HG02588 (cell line): ENCODE measurements at regions not wholly inside any gene's neighbourhood (a gene's known extent, or its start where the extent isn't known, plus 50 kb on each side); places are given as distances from the start of the nearest gene placed in this dataset.
A peak's percentile ranks its signal among the peaks of the same experiment; 100 is the strongest.

Experiments
- ATAC-seq: cut with Tn5 transposase; IDR thresholded peaks from one replicate; pipeline ENCODE4 v1.9.1; 2021; ENCODE audit warnings: mild to moderate bottlenecking, moderate library complexity; ENCODE audit not compliant: unreplicated experiment

DNA sequence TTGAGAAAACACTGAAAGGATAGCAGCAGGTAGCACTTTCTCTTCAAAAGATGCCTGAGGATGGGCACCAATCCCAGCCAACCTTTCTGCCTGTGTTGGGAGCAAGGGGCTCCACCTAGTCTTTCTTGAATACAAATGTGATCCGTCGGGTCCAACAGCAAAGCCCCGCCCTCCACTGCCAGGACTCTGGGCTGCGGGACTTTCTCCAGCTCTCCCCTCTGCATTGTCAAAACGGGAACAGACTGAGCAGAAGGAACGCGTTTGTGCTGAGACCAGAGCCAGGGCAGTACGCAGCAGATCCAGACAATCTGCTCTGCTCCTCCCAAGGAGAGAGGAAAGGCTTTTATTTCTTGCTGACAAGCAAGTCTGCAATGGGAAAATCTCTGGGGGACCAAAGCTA, 139.7 kb downstream of the SEC61B start:
- ATAC-seq: no peak

DNA sequence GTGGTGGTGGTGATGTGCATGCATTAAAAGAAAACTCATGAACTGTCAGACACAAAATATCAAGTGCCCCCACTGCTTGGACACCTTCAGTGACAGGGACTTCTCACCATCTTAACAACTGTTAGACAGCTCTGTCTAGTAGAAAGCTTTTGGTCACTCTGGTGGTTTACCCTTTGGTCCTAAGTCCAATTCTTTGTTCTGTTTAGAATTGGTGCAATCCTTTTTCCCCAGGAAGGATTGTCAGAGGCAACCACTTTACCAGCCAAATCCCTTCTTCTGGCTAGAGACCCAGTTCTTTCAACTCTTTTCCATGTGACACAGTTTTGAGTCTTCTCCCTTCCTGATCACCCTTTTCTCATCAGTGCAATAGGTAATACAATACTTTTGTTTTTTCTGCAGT, 140.2 kb downstream of the SEC61B start:
- no peak for ATAC-seq

DNA sequence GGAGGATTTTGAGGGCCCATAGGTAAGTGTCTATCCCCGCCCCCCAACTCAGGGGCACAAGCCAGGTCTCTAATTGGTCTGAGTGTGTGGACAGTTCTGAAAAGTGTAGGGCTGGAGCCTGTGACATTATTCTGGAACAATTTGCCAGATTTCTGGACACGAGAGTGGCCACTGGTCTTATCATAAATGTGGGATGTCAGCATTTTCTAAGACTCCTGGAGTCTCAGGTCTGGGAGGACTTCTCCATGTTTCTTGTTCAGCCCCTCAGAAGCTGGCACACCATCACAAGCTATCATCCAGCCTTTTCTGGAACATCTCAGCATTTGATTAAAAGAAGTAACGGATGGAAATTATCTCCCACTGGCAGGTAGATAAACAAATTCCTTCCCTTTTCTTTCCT, 141.4 kb downstream of the SEC61B start:
- ATAC-seq: no peak

DNA sequence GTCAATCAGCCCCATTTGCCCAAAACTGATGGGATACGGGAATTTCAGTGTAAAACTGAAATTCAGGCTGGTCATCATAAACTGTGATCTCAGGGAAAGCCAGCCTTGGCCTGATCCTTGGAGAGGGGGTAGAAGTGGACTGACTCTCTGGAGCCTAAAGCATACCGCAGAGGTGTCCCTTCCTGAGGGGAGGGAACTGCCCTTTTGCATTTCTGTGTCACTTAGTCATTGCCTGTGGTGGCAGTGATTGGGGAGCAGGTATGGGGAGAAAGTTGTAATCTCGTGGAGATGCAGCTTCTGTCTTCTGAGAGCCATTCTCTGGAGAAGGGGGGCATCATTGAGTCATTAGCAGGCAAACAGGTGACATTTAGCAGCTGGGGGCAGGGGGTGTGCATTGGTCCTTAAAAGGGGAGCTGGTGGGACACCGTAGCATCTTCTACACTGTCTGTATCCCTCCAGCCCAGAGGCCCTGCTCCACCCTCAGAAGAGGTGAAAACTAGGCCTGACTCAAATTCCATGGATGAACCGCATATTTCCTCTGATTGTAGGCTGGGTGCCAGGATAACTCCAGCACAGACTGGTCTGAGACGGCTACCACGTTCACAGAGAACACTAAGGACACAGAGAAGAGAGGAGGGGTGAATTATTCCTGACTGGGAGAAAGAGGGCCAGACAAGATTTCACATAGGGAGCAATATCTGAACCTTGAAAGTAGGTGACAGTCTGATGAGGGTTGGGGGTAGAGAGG, 143.3 kb downstream of the SEC61B start:
- no peak for ATAC-seq

DNA sequence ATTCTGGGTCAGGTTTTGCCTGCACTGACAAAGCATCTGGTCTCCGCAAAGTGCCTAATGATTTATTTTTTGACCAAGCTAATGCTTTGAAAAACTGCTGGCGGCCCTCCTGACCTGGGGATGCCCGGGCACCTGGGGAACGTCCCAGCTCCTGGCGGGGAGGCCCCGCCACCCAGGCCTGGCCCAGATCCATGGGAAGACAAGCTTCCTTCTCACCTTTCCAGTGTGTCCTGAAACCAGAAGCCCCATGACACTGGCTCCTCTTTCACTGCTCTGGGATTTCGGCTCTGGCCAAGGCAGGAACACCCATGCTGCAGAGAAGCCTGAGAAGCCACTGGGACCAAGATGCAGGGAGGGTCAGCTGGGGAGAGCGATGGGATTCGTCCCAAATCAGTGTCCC, 144.1 kb downstream of the SEC61B start:
- ATAC-seq: no peak

DNA sequence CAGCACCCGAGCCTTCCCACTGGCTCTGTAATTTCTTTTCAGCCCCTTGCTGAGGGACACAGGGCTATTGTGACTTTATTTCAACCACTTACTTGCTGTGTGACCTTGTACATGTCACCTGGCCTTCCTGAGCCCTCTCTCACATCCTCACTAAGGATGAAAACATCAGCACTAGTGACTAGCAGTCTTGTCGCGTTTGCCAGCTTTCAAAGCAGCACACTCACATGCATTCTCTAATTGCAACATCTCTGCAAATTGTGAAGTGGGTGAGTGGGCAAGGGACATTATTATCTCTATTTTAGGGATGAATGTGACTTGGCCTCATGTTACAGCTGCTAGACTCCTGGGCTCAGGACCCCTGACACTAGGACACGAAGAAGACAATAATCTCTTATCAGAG, 144.5 kb downstream of the SEC61B start:
- ATAC-seq: no peak

DNA sequence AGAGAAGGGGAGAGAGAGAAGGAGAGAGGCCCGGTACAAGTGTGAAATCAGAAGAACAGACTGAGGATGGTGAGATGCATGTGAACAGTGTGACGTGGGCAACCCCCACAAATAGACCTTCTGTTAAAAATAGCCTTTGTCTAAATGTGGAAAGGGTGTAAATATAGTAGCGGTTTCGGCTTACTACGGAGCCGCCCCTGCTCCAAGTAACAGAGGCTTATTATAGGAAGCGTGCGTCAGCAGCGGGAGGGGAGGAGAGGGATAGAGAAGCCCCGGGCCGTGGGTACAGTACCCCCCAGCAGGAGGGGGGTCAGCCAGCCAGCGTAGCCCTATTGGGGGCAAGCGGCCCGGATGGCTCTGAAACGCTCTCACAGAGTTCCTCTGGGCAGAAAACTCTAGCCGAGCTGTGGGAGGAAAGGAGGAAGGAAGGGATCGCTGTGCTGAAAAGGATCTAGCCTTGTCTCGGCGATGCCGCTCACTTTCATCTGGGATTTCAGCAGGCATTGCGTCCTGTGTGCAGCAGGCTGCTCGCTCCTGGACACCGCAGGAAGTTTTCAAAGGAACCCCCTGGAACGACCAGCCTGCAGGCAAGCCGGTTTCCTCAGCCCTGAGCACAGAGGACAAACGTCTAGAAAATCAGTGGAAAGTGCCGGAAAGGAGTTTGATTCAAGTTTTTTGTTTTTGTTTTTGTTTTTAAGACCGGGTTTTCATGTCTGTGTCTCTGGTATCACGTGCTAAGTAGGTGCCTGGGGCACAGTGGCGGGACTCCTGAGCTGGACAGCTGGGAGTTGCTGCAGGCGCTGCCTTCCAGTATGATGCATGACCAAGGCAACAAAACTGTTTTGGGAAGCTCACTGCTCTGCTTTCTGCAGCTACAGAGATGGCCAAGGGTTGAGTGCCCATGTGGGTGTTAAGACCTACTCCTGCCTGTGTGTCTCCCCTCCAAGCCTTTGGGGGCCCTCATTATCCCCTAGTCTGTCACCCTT, 146.6 kb downstream of the SEC61B start:
- peak; percentile 74 for ATAC-seq

DNA sequence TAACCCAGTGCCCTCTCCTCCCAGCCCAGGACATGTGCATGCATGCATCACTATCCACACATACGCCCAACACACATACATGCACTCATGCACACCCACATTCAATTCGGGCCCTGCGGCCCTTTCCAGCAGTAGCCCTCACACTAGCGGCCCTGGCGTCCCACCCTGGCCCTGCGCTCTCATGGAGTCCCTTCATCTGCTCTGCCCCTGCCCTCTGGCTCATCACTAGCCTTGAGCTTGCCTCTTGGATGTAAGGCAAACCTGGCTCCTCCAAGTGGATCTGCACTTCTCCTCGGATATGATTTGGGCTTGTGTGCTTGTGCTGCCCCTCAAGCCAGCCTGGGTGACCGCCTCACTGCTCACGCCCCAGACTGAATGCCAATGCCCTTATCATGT, 147.2 kb downstream of the SEC61B start:
- ATAC-seq: no peak

DNA sequence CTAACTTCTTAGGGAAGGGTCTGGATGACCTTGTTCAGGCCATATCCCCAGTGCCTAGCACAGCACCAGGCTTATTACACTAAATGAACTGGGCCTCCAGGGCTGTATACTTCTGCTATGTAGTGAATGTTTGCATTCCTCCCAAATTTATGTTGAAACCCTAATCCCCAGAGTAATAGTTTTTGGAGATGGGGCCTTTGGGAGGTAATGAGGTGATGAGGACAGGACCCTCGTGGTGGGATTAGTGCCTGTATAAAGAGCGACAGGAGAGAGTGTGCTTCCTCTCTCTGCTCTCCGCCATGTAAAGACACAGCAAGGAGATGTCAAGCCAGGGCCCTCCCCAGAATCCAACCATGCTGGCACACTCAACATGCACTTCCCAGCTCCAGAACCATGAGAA, 148.3 kb downstream of the SEC61B start:
- no peak for ATAC-seq

DNA sequence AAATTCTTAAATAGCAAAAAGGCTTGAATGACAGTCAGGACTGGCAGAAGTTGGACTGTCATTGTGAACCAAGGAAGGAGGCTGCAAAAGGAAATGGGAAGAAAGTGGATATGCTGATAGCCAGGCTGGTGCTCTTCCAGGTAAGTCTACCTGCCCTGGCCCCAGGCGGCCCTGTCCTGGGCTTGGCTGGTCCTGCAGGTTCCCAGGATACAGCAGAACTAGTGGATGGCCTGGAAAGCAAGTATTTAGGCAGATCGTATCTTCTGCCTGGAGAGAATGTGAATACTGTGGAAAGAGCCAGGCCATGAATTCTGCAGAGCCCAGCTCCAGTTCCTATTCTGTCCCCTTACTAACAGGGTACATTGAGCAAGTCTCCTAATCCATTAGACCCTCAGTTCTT, 149.3 kb downstream of the SEC61B start:
- ATAC-seq: no peak

DNA sequence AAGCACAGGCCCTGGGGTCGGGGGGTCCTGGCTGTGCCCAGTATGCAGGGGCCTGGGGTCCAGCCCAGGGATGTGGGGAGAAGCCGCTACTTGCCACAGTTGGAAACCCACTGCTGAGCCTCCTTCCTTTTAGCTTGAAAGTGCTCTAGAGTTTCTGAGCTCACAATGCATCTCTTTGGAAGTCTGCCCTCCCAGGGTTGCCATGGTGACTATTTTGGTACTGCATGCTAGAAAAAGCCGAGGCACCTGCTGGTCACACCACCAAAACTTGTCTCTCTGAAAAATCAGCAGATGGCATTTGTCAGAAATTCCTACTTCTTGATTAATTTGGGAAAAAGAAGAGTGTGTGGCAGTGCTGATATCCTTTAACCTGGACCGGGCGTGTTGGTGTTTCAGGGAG, 151.8 kb downstream of the SEC61B start:
- ATAC-seq: no peak

DNA sequence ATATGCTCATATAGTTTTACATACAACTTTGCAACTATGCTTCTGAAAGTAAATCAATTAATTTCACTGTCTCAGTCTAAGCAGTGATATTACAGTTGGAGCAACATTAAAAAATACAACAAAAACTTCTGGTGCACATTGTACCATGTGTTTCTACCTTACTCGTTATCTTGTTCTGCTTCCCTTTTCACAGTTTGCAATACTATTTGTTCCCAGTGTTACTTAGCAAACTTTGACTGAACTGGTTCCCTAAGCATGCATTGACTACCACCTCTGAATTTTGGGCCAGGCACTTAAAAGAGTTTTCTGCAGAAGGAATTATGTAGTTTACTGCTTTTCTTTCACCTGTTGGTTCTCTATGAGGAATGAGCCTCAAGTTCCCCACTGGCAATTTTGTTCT, 152.7 kb downstream of the SEC61B start:
- ATAC-seq: no peak

DNA sequence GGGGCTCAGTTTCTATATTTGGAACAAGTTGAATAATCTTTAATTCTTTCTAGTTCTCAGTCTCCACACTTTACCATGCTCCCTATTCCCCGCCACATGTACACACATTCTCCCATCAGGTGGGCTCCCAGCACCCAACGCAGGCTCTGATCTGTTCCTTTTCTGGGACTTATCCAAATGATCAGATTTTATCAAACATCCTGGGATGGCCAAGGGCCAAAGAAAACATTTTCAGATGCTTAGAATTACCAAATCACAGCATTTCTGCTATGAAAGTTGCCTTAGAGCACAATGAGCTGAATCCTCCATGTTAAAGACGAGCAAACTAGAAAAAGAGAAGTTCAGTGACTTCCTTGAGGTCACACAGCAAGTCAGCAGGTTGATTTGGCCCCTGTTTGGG, 153.4 kb downstream of the SEC61B start:
- ATAC-seq: no peak

DNA sequence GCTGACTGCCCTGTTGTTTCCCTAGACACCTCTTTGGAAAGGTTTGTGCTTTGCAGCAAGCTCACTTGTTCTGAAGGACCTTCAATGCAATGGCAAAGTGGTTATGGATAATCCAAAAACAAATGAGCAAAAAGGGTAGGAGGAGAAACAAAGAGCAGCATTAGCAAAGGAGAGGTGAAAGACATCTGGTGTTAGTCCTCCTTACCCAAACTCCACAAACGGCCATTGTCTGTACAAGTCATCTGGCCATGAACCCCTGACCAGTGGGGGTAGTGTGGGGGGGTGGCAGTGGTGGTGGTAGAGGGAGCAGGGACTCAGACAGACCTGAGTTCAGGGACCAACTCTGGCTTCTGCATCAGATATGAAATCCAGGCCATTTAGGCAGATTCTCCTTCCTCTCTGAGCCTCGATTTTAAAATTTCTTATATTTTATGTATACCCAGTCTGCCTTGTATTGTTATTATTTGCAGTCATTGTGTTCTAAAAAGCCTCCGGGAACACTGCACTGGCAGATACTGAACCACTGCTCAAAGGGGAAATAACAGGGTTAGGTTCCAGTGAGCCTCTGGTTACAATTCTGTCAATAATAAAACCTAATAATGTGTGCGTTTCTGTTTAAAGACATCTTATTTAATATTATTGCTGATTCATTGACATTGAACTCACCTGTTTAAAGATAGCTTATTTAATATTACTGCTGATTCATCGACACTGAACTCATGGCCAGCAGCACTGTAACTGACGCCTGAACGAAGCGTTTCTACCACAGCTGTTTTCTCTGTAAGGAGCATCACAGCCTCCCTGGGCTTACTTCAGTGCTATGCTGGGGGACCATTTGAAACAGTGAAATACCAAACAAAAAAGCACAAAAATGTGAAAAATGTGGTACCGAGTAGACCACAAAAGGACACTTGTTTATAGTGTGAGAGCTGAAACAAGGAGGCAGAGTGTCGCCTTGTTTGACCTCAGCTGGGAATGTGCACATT, 156.0 kb downstream of the SEC61B start:
- ATAC-seq: no peak

DNA sequence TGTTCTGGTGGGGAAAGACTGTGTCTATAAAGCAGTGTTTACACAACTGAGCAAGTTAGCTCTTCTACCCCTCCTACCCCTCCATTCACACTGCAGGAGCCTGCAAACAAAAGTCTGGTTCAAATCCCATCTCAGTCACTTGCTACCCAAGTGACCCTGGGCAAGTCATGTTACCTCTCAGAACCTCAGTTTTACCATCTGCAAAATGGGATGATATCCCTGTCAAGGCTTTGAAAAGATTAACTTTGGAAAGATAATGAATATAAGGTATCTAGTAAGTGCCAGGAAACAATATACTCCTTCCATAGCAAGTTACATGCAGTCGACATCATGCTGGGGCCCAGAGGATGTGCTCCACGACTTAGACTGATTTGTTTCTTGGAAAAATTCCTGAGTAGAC, 161.5 kb downstream of the SEC61B start:
- ATAC-seq: no peak

DNA sequence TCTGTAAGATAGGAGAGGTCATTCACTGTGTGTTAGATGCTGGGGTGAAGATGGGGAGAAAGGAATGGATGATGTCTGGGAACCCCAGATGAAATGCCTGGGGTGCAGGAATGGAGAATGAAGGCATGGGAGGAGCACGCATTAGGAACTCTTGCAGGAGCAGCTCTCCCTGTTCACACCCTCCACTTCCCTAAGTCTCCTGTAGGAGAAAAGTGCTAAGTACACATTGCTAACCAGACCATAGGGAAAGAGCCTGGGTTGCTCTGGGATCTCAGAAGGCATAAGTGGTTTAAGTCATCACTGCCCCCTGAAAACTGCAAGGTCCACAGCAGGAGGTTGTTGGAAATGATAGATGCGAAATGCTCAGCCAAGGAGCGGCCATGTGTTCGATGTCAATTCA, 163.1 kb downstream of the SEC61B start:
- ATAC-seq: no peak

DNA sequence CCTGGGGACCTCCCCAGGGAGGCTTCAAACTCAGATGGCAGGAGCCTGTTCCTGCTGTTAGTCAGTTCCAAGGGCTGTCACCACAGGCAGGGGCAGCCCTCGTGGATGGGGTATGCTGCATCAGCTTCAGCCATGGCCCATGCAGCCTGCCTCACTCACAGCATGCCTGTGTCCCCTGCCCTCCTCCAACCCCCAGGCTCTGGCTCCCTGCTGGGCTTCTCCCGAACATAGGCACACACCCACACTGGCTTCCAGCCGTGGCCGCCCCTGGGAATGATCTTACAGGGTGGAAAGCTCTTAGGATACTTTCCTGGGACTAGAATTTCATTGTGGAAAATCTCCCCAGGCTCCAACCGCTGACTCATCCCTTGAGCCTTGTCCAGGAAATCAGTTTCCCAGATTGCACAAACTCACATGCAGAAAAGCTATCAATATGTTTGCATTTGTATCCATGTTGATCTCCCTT, 163.8 kb downstream of the SEC61B start:
- no peak for ATAC-seq

DNA sequence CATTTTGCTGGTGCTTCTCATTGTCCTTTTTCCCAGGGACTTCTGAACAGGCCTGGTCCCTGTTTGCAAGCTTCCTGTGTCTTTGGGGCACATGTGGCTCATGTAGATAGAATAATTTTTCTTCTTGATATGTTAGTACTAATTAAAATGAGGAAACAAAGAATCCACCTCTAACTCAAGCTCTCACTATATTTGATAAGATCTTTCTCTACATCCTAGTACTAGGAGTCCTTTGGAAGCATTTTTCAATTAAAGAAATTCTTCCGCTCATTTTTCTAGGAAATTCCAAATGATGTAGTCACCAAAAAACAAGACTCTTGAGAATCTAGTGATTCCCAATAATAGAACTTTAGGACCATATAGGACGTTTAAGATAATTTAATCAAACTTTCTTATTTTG, 165.3 kb downstream of the SEC61B start:
- no peak for ATAC-seq

DNA sequence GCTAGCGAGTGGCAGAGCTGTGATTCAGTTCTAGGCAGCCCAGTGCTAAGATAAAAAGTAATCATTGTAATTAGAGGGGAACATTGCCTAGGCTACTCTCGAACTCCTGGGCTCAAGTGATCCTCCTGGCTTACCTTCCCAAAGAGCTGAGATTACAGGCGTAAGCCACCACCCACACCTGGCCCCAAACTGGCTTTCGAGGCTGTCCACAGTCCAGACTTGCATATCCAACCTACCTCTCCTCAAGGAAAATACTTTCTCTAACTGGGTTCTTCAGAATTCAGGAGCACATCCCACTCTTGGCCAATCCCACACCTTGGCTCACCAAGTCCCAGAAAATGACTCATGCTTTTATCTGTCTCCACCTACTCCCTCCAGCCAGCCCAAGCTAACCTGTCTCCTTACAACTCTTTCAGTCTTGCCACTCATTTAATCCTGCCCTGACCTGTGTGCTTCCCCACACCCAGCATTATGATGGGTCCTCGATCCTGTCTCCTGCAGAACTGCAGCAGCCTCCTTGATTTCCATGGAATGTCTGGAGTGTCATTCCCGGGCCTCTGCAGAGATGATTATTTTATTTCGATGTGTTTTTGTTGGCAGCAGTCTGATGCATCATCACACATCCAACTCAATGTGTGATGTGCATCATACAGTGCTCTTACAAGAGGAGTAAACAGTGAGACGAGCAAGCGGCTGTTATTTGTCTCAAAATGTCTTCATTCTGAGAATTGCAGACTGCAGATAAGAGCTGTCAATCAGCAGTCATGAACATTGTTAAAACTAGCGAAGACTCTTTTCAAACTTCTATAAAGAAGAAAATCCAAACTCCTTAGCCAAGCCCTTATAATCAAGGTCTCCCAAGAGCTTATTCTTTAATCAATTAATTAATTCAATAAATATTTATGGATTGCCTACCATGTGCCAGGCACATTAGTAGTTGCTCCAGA, 167.3 kb downstream of the SEC61B start:
- no peak for ATAC-seq
